ENCODE measurements at regions not wholly inside any gene's neighbourhood (a gene's known extent, or its start where the extent isn't known, plus 50 kb on each side); places are given as distances from the start of the nearest gene placed in this dataset.

DNA sequence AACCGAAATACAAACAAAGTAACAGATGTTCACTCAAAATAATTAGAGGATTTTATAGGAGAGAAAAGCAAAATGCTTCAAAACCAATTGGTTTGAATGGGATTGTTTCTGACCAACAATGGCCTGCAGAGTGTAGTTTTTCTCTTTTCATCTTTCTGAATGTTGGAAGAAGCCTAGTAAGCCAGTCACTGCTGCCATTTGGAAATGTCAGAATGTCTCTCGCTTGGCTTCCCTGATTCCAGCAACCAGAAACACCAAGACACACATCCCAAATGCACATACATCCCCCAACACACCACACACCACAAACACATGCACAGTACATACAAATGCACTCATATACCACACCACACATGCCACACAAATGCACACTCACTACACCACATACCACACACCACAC lies 403.4 kb downstream of the OCA2 start:
- TF ChIP-seq, protein P1, sequence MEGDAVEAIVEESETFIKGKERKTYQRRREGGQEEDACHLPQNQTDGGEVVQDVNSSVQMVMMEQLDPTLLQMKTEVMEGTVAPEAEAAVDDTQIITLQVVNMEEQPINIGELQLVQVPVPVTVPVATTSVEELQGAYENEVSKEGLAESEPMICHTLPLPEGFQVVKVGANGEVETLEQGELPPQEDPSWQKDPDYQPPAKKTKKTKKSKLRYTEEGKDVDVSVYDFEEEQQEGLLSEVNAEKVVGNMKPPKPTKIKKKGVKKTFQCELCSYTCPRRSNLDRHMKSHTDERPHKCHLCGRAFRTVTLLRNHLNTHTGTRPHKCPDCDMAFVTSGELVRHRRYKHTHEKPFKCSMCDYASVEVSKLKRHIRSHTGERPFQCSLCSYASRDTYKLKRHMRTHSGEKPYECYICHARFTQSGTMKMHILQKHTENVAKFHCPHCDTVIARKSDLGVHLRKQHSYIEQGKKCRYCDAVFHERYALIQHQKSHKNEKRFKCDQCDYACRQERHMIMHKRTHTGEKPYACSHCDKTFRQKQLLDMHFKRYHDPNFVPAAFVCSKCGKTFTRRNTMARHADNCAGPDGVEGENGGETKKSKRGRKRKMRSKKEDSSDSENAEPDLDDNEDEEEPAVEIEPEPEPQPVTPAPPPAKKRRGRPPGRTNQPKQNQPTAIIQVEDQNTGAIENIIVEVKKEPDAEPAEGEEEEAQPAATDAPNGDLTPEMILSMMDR (IDR thresholded peaks at IDR 0.05): no peak
- TF ChIP-seq POLR2A (IDR thresholded peaks at IDR 0.05) (no peak), EP300 (IDR thresholded peaks at IDR 0.05) (no peak)

All from ovary (tissue), 3 donors.